Medulla oblongata (tissue), 1 donor: ENCODE measurements at regions not wholly inside any gene's neighbourhood (a gene's known extent, or its start where the extent isn't known, plus 50 kb on each side); places are given as distances from the start of the nearest gene placed in this dataset.
"Not testable (repeated sequence)": the region's sequence is repeated elsewhere in the genome, so short reads cannot be mapped to it uniquely, and the experiment has no call there.

ENCODE experiments used
- DNase-seq: peaks from one replicate; pipeline ENCODE4 v3.0.0-alpha.2; 2015; ENCODE audit errors: extremely low spot score

DNA sequence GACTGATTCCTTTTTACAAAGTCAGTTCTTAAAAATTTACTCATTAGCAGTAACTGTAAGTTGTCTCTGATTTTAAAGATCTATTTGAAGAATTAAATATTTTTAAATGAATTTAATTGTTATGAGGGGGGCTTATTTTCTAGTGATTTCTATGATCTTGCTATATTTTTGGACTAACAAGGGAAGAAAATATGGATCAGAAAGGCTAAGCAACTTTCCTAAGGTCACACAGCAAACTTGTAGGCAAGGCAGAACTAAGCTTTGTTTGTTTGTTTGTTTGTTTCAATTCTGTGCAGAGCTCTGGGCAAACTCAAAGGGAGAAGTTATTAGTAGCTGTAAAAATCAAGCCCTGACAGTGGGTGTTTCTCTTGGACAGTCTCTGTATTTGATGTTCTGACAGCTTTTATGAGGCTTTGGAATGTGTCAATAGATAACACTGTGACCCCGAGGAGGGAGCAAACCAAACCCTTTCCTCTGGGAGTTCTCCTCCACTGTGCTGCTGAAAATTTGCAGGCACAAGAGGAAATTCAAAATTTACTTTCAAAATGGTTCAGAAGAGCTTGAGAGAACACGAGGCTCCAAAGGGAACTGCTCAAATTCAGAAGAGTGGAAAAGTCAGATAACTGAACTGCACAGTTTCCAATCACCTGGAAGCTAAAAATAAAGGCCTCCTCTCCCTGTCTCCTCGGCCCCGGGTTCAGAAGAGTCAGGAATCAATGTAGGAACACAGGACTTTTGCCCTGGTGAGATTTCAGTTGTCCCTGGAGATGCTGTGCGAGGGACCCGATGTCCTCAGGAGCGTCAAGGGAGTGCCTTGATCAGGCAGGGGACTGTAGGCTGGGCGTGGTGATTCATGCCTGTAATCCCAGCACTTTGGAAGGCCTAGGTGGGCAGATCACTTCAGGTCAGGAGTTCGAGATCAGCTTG lies 325.7 kb downstream of the GATA3 start:
- DNase-seq: no peak

- no peak for DNase-seq
Observed at GRCh38 chr10:8380833-8381496, 326.5 kb downstream of the GATA3 start.

DNA sequence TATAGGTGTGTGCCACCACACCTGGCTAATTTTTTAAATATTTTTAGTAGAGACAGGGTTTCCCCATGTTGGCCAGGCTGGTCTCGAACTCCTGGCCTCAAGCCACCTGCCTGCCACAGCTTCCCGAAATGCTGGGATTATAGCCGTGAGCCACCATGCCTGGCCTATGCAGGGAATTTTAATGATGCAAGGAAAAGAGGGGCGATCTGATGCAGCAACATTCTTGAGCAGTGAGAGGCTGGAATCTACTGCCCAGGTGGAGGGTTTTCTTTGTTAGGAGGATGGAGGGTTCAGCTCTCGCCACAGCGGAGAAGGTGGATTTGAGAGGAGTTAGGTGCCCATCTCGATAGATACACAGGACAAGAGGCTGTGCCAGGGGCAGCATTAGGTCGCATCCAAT lies 332.3 kb downstream of the GATA3 start:
- DNase-seq: no peak

DNA sequence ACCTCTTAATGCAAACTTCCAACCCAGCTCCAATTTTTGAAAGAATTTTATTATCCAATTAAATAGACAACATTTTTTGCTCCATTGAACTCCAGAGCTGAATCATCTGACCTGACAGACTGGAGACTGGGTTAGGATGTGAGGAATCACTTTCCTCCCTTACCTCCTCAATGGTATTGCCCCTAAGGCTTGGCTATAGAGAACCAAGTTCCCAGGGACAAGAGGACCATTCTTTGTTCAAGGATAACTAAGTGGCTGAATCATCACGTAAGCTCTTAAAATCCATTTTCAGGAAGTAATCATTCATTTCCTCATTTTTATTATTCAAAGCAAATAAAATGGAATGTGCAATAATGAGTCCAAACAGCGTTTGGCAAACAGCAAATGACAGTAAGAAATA lies 335.1 kb downstream of the GATA3 start:
- DNase-seq: no peak

- DNase-seq: no peak
Observed at GRCh38 chr10:8392216-8392615, 337.7 kb downstream of the GATA3 start.

DNA sequence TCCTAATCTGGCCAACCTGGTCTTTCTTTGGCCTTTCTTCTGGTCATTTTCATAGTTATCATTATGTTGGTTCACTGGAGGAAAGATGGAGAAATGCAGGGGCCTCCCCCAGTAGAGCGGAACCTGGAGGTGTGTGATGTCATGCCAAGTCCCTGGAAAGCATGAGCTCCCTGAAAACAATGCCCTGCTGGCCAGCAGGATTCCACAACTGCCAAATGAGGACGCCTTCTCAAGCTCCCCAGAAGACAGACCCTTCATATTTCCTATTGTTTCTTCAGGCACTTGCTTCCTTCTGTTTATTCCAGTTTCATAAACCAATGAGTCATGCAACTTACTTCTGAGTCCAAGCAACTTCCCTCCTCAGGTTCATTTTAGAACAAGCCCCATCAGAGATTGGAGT lies 339.0 kb downstream of the GATA3 start:
- no peak for DNase-seq

DNA sequence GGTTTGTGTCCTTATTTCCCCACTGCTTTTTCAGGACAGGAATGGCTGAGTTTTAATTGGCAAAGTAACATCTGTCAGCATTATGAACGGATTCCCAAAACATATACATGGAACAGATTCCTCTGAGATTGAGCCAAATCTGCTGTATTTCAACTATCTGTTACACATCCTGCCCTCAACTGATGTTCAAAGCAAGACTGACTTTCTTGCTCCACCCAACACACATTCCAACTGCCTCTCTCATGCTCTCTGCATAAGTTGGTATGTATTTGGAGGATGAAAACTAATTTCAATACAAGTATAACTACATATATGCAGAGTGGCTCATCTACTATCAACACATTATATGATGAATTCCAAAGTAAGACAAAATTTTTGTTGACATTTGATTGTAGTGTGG lies 342.2 kb downstream of the GATA3 start:
- DNase-seq: no peak

GRCh38 chr10:8398771-8399170 lies 344.3 kb downstream of the GATA3 start:
- DNase-seq: no peak

DNA sequence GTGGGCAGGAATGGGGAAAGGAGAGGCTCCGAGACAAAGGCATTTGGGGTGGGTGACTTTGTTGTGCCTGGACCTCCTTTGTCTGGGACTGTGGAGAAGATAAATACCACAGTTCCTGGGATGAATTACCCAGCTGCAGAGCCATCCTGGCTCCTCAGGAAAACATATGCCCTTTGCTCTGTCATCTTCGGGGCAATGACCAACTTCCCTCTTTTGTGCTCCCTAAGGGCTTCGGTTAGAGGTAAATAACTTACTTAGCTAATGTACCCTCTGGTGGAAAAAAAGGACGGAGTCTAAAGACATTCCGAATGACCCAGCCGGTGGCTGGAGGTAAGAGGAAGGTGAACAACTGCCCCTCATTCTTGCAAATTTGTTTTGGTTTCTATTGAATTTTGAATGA lies 345.7 kb downstream of the GATA3 start:
- no peak for DNase-seq

GRCh38 chr10:8400892-8401291 lies 346.4 kb downstream of the GATA3 start:
- DNase-seq: no peak

DNA sequence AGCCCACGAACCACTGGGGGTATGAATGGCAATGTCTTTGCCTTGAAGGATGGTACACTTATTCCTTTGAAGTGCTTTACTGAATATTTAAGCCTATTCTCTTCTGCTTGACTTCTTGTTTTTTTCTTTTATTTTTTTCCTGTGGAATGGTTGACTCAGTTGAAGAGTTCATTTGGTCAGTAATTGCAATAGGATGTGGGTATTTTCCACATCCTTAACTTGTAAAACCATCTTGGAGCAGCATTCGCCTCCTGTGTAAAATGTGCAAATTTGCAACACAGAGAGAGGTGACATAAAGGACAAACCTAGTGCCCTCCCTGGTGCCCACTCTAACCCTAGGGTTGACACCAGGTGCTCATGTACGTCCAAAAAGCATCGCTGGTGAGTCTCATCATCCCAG lies 347.0 kb downstream of the GATA3 start:
- no peak for DNase-seq

DNA sequence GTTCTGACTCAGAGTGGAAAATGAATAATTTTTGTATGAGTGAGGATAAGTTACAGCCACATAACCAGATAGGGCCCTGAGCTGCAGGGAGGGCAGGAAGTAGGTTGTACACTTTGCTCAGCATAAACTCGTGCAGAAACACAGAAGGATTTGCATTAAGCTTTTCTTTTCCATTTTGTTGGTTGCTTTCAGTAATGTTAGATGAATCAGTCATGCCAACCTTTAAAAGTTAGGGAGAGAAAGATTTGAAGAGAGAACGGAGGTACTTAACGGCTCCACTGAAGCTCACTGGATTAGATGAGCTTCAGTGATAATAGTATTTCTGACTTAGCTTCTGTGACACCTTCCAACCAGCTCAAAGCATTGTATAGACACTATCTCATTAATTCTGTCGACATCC lies 348.1 kb downstream of the GATA3 start:
- no peak for DNase-seq

GRCh38 chr10:8403711-8404371 lies 349.4 kb downstream of the GATA3 start:
- no peak for DNase-seq

GRCh38 chr10:8404721-8405120 lies 350.2 kb downstream of the GATA3 start:
- DNase-seq: no peak

GRCh38 chr10:8405596-8405995 lies 351.1 kb downstream of the GATA3 start:
- no peak for DNase-seq

- no peak for DNase-seq
Observed at GRCh38 chr10:8407501-8408021, 353.1 kb downstream of the GATA3 start.

GRCh38 chr10:8410506-8410905 lies 356.0 kb downstream of the GATA3 start:
- no peak for DNase-seq

DNA sequence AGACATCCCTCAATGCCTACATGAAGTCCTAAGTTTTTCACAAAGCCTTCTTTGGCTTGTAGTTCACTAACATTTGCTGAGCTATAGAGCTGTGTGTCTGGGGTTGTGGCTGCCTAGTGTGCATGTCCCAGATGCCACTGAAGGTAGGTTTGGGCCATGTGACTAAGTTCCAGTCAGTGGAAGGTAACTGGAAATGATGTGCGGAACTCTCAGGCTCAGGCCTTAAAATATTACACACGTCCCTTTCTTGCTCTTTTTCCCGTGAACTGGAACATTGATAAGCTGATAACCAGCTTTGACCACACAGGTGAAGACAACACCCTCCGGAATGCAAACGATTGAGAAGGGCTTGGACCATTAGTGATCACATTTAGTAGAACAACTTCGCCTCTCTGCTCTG lies 358.1 kb downstream of the GATA3 start:
- no peak for DNase-seq

GRCh38 chr10:8415029-8415428 lies 360.5 kb downstream of the GATA3 start:
- not testable (repeated sequence) for DNase-seq

DNA sequence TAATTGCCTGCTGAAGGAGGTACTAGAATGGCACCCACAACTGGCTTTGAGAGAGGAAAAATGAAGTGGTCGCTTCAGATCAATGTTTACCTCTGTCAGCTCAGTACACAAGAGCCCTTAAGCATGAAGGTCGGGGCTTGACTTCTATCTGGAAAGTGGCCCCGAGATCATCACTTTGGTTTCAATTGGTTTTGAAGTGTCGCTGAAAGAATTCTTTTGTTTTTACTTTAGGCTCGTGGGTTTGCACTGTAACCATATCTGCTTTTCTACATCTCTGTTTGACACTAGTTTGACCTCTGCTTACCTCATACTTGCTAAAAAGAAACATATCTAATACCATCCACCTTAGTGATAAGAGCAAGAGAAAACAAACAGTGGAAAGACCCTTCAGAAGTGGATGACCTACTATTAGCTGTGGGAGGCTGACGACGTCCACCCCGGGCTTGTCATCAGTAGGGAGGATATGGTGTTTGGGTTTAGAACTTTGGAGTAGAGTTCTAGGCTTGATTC lies 361.8 kb downstream of the GATA3 start:
- DNase-seq: no peak

GRCh38 chr10:8416760-8417159 lies 362.3 kb downstream of the GATA3 start:
- DNase-seq: no peak

DNA sequence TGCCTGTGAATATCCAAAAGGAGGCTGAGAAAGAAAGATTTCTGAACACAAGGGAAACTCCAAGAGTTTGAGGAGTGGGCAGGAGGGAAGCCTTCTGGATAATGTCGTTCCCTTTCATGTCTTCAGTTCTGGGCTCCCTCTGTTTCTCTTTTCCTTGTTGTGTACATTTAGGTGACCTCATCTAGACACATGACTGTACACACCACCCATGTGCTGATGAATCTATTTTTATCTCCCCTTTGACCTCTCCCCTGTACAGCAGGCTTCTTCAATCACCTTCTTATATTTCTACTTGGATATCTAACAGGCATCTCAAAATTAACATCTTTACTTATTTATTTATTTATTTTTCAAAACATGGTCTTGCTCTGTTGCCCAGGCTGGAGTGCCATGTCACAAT lies 363.1 kb downstream of the GATA3 start:
- DNase-seq: no peak
